ENCODE measurements at regions not wholly inside any gene's neighbourhood (a gene's known extent, or its start where the extent isn't known, plus 50 kb on each side); places are given as distances from the start of the nearest gene placed in this dataset.
"Not testable (repeated sequence)": the region's sequence is repeated elsewhere in the genome, so short reads cannot be mapped to it uniquely, and the experiment has no call there.

- TF ChIP-seq CTCF (IDR thresholded peaks at IDR 0.05; ENCODE audit: insufficient read depth, low read length); POLR2AphosphoS5 (IDR thresholded peaks at IDR 0.05; ENCODE audit: low read depth); SPI1 (IDR thresholded peaks at IDR 0.05; ENCODE audit: borderline replicate concordance, low read depth); GABPA (IDR thresholded peaks at IDR 0.05; ENCODE audit: low read depth): not testable (repeated sequence)
Observed at GRCh38 chr7:25700141-25700540, 451.9 kb upstream of the NFE2L3 start.

All from HL-60 (cell line).